BJ (cell line): ENCODE measurements at regions not wholly inside any gene's neighbourhood (a gene's known extent, or its start where the extent isn't known, plus 50 kb on each side); places are given as distances from the start of the nearest gene placed in this dataset.

ENCODE experiments used
- CTCF ChIA-PET: fragments of 350-600 bp; formaldehyde crosslinking; extraction: SDS; loops from one replicate; lab custom pipeline; 2021; ENCODE audit warnings: antibody characterized with exemption, inconsistent platforms; lab: Yijun Ruan, JAX
- POLR2A ChIA-PET: fragments of 300-600 bp; sonication (Branson Sonifier 250); formaldehyde crosslinking; extraction: SDS; loops from one replicate; lab custom pipeline; 2021; ENCODE audit warnings: antibody characterized with exemption; lab: Charles Lee
- DNase-seq: peaks from one replicate; pipeline ENCODE4 v3.0.0-alpha.2; 2011; ENCODE audit warnings: low read depth
- H3K27me3 ChIP-seq: 2 replicates; pipeline ENCODE4 v1.6.0; 2011; ENCODE audit warnings: low read length; ENCODE audit not compliant: control insufficient read depth, insufficient read depth
- H3K36me3 ChIP-seq: 2 replicates; pipeline ENCODE4 v1.5.1; 2011; ENCODE audit warnings: low read length; ENCODE audit not compliant: control insufficient read depth, insufficient read depth
- H3K4me3 ChIP-seq: 2 replicates; pipeline ENCODE4 v1.5.1; 2011; ENCODE audit warnings: low read depth, mild to moderate bottlenecking, control low read depth, low read length
- CTCF ChIP-seq: IDR thresholded peaks from 2 replicates; pipeline ENCODE4 v1.5.1; 2011; ENCODE audit warnings: low read depth, mild to moderate bottlenecking, control low read depth, inconsistent platforms, low read length, moderate library complexity; ENCODE audit not compliant: insufficient read depth

DNA sequence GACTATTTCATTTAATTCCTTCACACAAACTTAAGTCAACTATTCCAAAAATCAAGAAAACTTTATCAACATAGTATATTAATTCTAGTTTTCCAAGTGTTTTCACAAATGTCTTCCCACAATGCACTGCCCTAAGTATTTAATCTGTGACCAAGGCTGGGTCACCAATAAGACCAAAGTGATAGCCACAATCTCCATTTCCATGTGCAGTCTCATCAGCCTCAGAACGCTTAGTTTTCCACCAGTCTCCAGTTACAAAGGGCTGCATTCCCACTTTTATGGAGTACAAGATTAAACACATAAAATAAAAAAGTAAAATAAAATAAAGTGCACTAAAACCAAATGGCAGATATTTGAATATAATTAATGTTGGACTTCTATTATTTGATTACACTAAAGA, 371.6 kb upstream of the CCNH start:
- no peak for TF ChIP-seq CTCF
- POLR2A ChIA-PET, result no interaction called here
- no peak overlapping the region for H3K4me3 ChIP-seq
- no peak for DNase-seq
- no peaks in the 10 kb centered on the region for H3K27me3 ChIP-seq
- CTCF ChIA-PET, result no interaction called here
- no peaks in the 10 kb centered on the region for H3K36me3 ChIP-seq

- H3K27me3 ChIP-seq, result no peaks in the 10 kb centered on the region
- no peak overlapping the region for H3K4me3 ChIP-seq
- H3K36me3 ChIP-seq, result no peaks in the 10 kb centered on the region
- no peak for TF ChIP-seq CTCF
- CTCF ChIA-PET, result interaction anchor here (1.0 to 3.5 kb wide), 4 partner anchors 897 to 942 kb away, joined by 3 to 53 read pairs (median 8); no protein-coding TSS in a partner anchor
- no peak for DNase-seq
- POLR2A ChIA-PET, result no interaction called here
Measured at GRCh38 chr5:87782916-87783315, 370.2 kb upstream of the CCNH start.

DNA sequence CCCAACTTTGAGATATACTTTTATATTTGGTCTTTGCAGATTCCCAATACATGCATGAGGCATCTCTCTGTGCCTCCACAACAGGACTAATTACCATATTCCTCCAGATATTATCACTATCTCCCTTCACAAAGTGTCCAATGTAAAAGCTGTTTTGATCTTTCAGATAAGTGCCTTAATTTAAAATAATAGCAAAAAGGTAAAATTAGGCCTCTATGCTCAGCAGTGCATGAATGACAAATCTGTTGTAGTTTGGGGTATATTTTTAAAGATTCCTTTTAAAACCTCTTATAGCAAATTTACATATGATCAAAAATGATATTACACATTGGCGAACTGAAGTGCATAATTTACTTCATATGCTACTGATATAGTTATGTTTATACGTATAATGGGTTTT, 369.2 kb upstream of the CCNH start:
- no peak overlapping the region for H3K4me3 ChIP-seq
- no peaks in the 10 kb centered on the region for H3K27me3 ChIP-seq
- no peaks in the 10 kb centered on the region for H3K36me3 ChIP-seq
- DNase-seq, result no peak
- no peak for TF ChIP-seq CTCF
- ChIA-PET POLR2A (no interaction called here), CTCF (interaction anchor here (0.7 to 5.2 kb wide), 15 partner anchors 10 to 948 kb away, joined by 3 to 61 read pairs (median 4); no protein-coding TSS in a partner anchor)

GRCh38 chr5:87780831-87781760, 368.4 kb upstream of the CCNH start:
- TF ChIP-seq CTCF, result peak; percentile 95
- Histone ChIP-seq H3K4me3 (no peak overlapping the region), H3K27me3 (no peaks in the 10 kb centered on the region), H3K36me3 (no peaks in the 10 kb centered on the region)
- peak; percentile 2 for DNase-seq
- ChIA-PET POLR2A (no interaction called here), CTCF (interaction anchor here (0.5 to 5.2 kb wide), 29 partner anchors 9 to 949 kb away, joined by 3 to 61 read pairs (median 4); no protein-coding TSS in a partner anchor)

DNA sequence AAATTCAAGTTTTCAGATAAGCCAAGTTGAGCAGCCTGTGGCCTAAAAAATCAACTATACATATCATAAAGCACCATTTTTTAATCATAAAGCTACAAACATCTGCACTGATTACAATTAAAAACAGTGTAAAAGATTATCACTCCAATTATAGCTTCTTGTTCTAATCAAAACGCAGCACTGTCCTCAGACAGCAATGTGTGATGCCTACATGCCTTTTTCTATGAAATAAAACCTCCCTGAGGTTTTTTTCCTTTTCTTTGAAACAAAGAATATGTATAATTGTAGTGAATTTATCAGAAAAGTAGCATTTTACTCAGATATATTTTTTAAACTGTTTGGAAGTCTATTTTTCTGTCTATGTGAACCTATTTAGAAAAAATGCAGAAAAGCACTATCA, 366.1 kb upstream of the CCNH start:
- POLR2A ChIA-PET, result no interaction called here
- TF ChIP-seq CTCF, result no peak
- DNase-seq, result no peak
- CTCF ChIA-PET, result interaction anchor here (1.0 to 5.2 kb wide), 3 partner anchors 904 to 912 kb away, joined by 3 to 61 read pairs (median 7); no protein-coding TSS in a partner anchor
- Histone ChIP-seq H3K27me3 (no peaks in the 10 kb centered on the region), H3K4me3 (no peak overlapping the region), H3K36me3 (no peaks in the 10 kb centered on the region)
